NOMO-1 (cell line): ENCODE measurements at regions not wholly inside any gene's neighbourhood (a gene's known extent, or its start where the extent isn't known, plus 50 kb on each side); places are given as distances from the start of the nearest gene placed in this dataset.

Experiments used
- DNase-seq, 2 experiments: peaks; one replicate each; lab custom pipeline; 2025; ENCODE audit not compliant: unreplicated experiment in 2 of 2; lab: John Stamatoyannopoulos, UW

- DNase-seq: no peak
Observed at GRCh38 chr17:77704048-77704815, 254.3 kb upstream of the TNRC6C start.

- DNase-seq: no peak
Observed at GRCh38 chr17:77706938-77707337, 251.6 kb upstream of the TNRC6C start.

GRCh38 chr17:77707546-77707945 is 251.0 kb upstream of the TNRC6C start:
- no peak for DNase-seq

GRCh38 chr17:77708049-77708448 is 250.5 kb upstream of the TNRC6C start:
- no peak for DNase-seq

GRCh38 chr17:77708936-77709335 is 249.6 kb upstream of the TNRC6C start:
- no peak for DNase-seq

GRCh38 chr17:77709594-77709993 is 248.9 kb upstream of the TNRC6C start:
- no peak for DNase-seq

- no peak for DNase-seq
Observed at GRCh38 chr17:77712578-77712977, 245.9 kb upstream of the TNRC6C start.

GRCh38 chr17:77716289-77716926 is 242.1 kb upstream of the TNRC6C start:
- DNase-seq: no peak

- DNase-seq: peak in 1 of 2 experiments; percentile 2
Observed at GRCh38 chr17:77717941-77718668, 240.4 kb upstream of the TNRC6C start.

- DNase-seq: no peak
Observed at GRCh38 chr17:77718669-77718961, 239.9 kb upstream of the TNRC6C start.

- DNase-seq: no peak
Observed at GRCh38 chr17:77719806-77720205, 238.7 kb upstream of the TNRC6C start.

- DNase-seq: no peak
Observed at GRCh38 chr17:77720946-77721845, 237.3 kb upstream of the TNRC6C start.

- DNase-seq: no peak
Observed at GRCh38 chr17:77721846-77722160, 236.7 kb upstream of the TNRC6C start.

GRCh38 chr17:77722366-77722765 is 236.1 kb upstream of the TNRC6C start:
- no peak for DNase-seq

- no peak for DNase-seq
Observed at GRCh38 chr17:77723071-77723908, 235.2 kb upstream of the TNRC6C start.

GRCh38 chr17:77723909-77724875 is 234.3 kb upstream of the TNRC6C start:
- no peak for DNase-seq

GRCh38 chr17:77724876-77725615 is 233.5 kb upstream of the TNRC6C start:
- no peak for DNase-seq

- no peak for DNase-seq
Observed at GRCh38 chr17:77725846-77726245, 232.7 kb upstream of the TNRC6C start.
